Effector memory CD8-positive, alpha-beta T cell (primary cell): ENCODE measurements at regions not wholly inside any gene's neighbourhood (a gene's known extent, or its start where the extent isn't known, plus 50 kb on each side); places are given as distances from the start of the nearest gene placed in this dataset.
"Not testable (repeated sequence)": the region's sequence is repeated elsewhere in the genome, so short reads cannot be mapped to it uniquely, and the experiment has no call there.

Source experiments
- ATAC-seq: fragments of 150-1000 bp; cut with Tn5 transposase; replicated peaks from 2 replicates; pipeline ENCODE4 v1.10.0; 2021; ENCODE audit warnings: mild to moderate bottlenecking, moderate library complexity
- DNase-seq, 3 experiments: peaks; one replicate each; pipeline ENCODE4 v3.0.0; 2021
- H3K27ac Mint-ChIP-seq, 2 donors: one replicate each; pipeline ENCODE4 v1.8.0; 2022; ENCODE audit warnings: mild to moderate bottlenecking in 2 of 2, mixed read lengths in 2 of 2, moderate library complexity in 2 of 2
- H3K27me3 Mint-ChIP-seq, 2 donors: one replicate each; pipeline ENCODE4 v1.8.0; 2022; ENCODE audit warnings: mixed read lengths in 2 of 2
- H3K36me3 Mint-ChIP-seq: one replicate; pipeline ENCODE4 v1.8.0; 2022; ENCODE audit warnings: mild to moderate bottlenecking, moderate library complexity, mixed read lengths; ENCODE audit not compliant: insufficient read depth
- H3K4me1 Mint-ChIP-seq, 2 donors: one replicate each; pipeline ENCODE4 v1.8.0; 2022; ENCODE audit warnings: low read depth in 2 of 2, mixed read lengths in 2 of 2
- H3K4me3 Mint-ChIP-seq, 2 donors: one replicate each; pipeline ENCODE4 v1.8.0; 2022; ENCODE audit warnings: mild to moderate bottlenecking in 2 of 2, mixed read lengths in 2 of 2, moderate library complexity in 2 of 2
- H3K9me3 Mint-ChIP-seq, 2 donors: one replicate each; pipeline ENCODE4 v1.8.0; 2022; ENCODE audit warnings: mixed read lengths in 2 of 2

DNA sequence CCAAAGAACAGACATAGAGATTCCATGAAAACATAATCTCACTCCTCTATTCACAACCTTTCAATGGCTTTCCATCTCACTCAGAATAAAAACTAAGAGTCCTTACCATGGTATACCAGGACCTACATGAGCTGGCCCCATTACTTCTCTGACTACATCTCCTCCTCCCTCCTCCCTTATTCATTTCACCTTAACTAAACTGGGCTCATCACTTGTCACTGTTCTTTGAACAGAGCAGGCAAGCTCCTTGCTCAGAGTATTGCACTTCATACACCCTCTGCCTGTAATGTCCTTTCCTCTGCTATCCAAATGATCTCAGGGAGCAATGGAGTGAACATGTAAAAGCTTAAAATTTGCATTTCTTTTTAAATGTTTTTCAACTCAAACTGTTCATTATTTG lies 142.0 kb downstream of the MRPL39 start:
- DNase-seq (no peak), ATAC-seq (no peak)
- no peaks in the 10 kb centered on the region for H3K27me3 Mint-ChIP-seq
- no peaks in the 10 kb centered on the region for H3K36me3 Mint-ChIP-seq
- no peak overlapping the region for H3K27ac Mint-ChIP-seq
- H3K9me3 Mint-ChIP-seq, result no peaks in the 10 kb centered on the region
- H3K4me1 Mint-ChIP-seq, result no peaks in the 10 kb centered on the region
- no peak overlapping the region for H3K4me3 Mint-ChIP-seq

GRCh38 chr21:25464275-25464674 lies 143.0 kb downstream of the MRPL39 start:
- Mint-ChIP-seq H3K4me1 (no peaks in the 10 kb centered on the region), H3K27ac (no peak overlapping the region), H3K4me3 (no peak overlapping the region), H3K9me3 (no peaks in the 10 kb centered on the region), H3K27me3 (no peaks in the 10 kb centered on the region), H3K36me3 (no peaks in the 10 kb centered on the region)
- DNase-seq (no peak), ATAC-seq (peak; percentile 87)

- ATAC-seq (no peak), DNase-seq (no peak)
- H3K27ac Mint-ChIP-seq, result no peak overlapping the region
- H3K36me3 Mint-ChIP-seq, result no peaks in the 10 kb centered on the region
- H3K9me3 Mint-ChIP-seq, result no peaks in the 10 kb centered on the region
- no peak overlapping the region for H3K4me3 Mint-ChIP-seq
- peaks cover 0 to under 1% of the 10 kb centered on the region in 2 donors for H3K4me1 Mint-ChIP-seq
- no peaks in the 10 kb centered on the region for H3K27me3 Mint-ChIP-seq
Measured at GRCh38 chr21:25462517-25462971, 144.7 kb downstream of the MRPL39 start.

DNA sequence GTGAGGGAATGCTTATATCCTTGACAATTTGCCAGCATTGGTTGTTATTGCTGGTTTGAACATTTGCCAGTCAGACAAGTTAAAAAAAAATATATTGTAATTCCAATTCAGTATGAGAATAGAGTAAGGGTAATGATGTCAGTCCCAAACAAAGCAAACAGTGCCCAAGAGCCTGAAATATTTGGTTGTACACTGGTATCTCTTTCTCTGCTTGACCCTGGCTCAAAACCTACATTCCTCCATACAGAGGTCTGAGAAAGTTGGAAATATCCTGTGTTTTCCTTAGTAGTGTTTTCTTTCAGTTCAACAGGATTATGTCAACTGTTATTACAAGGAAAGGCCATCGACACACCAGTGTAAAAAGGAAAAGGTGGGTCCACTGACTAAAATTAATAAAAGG lies 145.6 kb downstream of the MRPL39 start:
- Mint-ChIP-seq H3K4me3 (no peak overlapping the region), H3K4me1 (peaks cover 6 to 9% of the 10 kb centered on the region in 2 donors), H3K9me3 (no peaks in the 10 kb centered on the region), H3K27ac (no peak overlapping the region), H3K27me3 (no peaks in the 10 kb centered on the region), H3K36me3 (peaks cover 4% of the 10 kb centered on the region)
- DNase-seq (no peak), ATAC-seq (no peak)

DNA sequence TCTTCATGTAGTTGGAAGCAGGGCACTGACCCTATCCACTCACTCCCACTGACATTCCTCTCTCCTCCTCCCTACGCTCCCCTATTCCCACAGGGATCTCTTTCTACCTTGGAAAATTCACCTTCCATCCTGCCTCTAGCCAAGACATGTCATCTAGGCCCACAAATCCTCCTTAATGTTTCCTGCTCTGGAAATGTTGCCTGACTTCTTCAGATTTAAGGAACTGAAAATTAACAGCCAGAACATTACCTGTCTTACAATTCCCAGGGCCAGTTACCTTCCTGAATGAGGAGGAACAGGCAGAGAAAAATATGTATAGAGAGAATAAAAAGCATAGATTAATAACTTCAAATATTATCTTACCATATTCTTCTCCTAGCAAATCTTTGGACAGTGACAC lies 147.3 kb downstream of the MRPL39 start:
- peaks cover 9 to 10% of the 10 kb centered on the region in 2 donors for H3K4me1 Mint-ChIP-seq
- ATAC-seq, result no peak
- H3K27ac Mint-ChIP-seq, result peak overlapping the region in 1 of 2 donors; percentile 7
- DNase-seq, result no peak
- H3K27me3 Mint-ChIP-seq, result no peaks in the 10 kb centered on the region
- H3K9me3 Mint-ChIP-seq, result no peaks in the 10 kb centered on the region
- H3K4me3 Mint-ChIP-seq, result no peak overlapping the region
- peaks cover 4% of the 10 kb centered on the region for H3K36me3 Mint-ChIP-seq

GRCh38 chr21:25459365-25459764 lies 147.9 kb downstream of the MRPL39 start:
- DNase-seq (no peak), ATAC-seq (no peak)
- no peaks in the 10 kb centered on the region for H3K27me3 Mint-ChIP-seq
- H3K4me1 Mint-ChIP-seq, result peaks cover 9 to 10% of the 10 kb centered on the region in 2 donors
- H3K36me3 Mint-ChIP-seq, result peaks cover 4% of the 10 kb centered on the region
- no peak overlapping the region for H3K27ac Mint-ChIP-seq
- no peak overlapping the region for H3K4me3 Mint-ChIP-seq
- H3K9me3 Mint-ChIP-seq, result no peaks in the 10 kb centered on the region

- no peak overlapping the region for H3K4me3 Mint-ChIP-seq
- H3K27ac Mint-ChIP-seq, result peak overlapping the region in 1 of 2 donors; percentile 77
- H3K36me3 Mint-ChIP-seq, result peaks cover 4% of the 10 kb centered on the region
- no peaks in the 10 kb centered on the region for H3K9me3 Mint-ChIP-seq
- no peak for ATAC-seq
- peaks cover 9 to 10% of the 10 kb centered on the region in 2 donors for H3K4me1 Mint-ChIP-seq
- no peaks in the 10 kb centered on the region for H3K27me3 Mint-ChIP-seq
- DNase-seq, result no peak
Measured at GRCh38 chr21:25458484-25458883, 148.8 kb downstream of the MRPL39 start.

GRCh38 chr21:25457946-25458345 lies 149.3 kb downstream of the MRPL39 start:
- no peak for DNase-seq
- Mint-ChIP-seq H3K36me3 (peaks cover 4% of the 10 kb centered on the region), H3K4me1 (peaks cover 9 to 10% of the 10 kb centered on the region in 2 donors), H3K4me3 (no peak overlapping the region), H3K27ac (peak overlapping the region in 1 of 2 donors; percentile 94), H3K9me3 (no peaks in the 10 kb centered on the region), H3K27me3 (no peaks in the 10 kb centered on the region)
- ATAC-seq, result no peak

DNA sequence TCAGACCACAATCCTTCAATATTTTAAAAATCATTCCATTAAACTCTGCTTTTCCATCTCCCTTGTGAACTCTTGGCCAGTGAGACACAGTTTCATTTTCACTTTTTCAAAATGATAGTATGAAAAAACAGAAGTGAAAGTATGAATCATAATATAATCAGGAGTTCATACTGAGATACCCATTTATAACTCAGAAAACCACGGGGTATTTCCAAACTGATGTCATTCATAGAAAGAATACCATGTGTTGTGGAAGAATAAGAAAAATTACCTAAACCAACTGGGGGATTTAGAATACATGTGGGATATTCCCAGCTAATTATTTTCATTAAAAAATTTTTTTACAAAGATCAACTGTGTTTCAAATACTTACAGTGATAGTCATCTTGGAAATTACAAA lies 149.9 kb downstream of the MRPL39 start:
- DNase-seq (no peak), ATAC-seq (peak; percentile 96)
- no peaks in the 10 kb centered on the region for H3K27me3 Mint-ChIP-seq
- peak overlapping the region; percentile 78 to 94 for H3K27ac Mint-ChIP-seq
- H3K36me3 Mint-ChIP-seq, result peaks cover 4% of the 10 kb centered on the region
- H3K4me3 Mint-ChIP-seq, result peak overlapping the region; percentile 73 to 80
- H3K4me1 Mint-ChIP-seq, result peaks cover 9 to 10% of the 10 kb centered on the region in 2 donors
- no peaks in the 10 kb centered on the region for H3K9me3 Mint-ChIP-seq

DNA sequence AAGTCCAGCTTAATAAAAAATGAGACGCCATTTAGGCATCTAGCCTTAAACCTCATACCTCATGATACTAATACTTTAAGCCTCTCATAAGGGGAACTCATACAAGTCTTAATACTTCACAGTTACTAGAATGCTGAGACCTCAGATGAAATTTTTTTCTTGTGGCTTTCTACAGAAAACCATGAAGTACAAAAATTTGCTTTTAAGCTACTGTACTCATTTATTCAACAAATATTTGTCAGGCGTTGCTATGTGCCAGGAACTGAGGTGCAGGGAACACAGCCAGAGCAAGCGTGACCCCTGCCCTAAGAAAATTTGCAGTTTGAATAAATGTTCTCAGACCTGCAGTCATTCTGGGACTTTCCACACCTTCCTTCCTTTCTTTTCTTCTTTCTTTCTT lies 150.6 kb downstream of the MRPL39 start:
- Mint-ChIP-seq H3K27me3 (no peaks in the 10 kb centered on the region), H3K9me3 (no peaks in the 10 kb centered on the region), H3K4me3 (peak overlapping the region; percentile 73 to 80), H3K36me3 (peaks cover 4% of the 10 kb centered on the region), H3K27ac (peak overlapping the region; percentile 78 to 94), H3K4me1 (peaks cover 9 to 10% of the 10 kb centered on the region in 2 donors)
- DNase-seq (no peak), ATAC-seq (peak; percentile 45)

DNA sequence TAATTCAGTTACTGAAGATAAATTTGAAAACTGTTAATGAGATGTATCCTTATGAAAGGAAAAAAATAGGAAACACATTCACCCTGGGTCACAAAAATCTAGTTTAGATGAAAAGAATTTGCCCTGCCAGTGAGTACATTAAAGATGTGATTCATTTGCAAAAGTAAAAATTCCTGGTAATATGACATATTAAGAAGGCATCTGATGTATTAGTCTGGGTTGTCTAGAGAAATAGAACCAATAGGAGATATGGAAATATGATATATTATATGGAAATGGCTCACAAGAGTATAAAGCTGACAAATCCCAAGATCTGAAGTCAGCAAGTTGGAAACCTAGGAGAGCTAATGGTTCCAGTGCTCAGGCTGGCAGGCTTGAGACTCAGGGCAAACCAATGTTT lies 153.8 kb downstream of the MRPL39 start:
- Mint-ChIP-seq H3K4me3 (no peak overlapping the region), H3K27ac (no peak overlapping the region), H3K4me1 (peaks cover 9 to 10% of the 10 kb centered on the region in 2 donors), H3K9me3 (no peaks in the 10 kb centered on the region), H3K27me3 (no peaks in the 10 kb centered on the region), H3K36me3 (peaks cover 4% of the 10 kb centered on the region)
- no peak for DNase-seq
- ATAC-seq, result no peak

DNA sequence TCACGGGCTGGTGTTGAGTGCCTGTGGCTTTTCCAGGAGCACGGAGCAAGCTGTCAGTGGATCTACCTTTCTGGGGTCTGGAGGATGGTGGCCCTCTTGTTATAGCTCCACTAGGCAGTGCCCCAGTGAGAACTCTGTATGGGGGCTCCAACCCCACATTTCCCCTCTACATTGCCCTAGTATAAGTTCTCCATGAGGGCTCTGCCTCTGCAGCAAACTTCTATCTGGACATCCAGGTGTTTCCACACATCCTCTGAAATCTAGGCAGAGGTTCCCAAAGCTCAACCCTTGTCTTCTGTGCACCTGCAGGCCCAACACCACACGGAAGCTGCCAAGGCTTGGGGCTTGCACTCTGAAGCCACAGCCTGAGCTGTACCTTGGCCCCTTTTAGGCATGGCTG lies 157.3 kb downstream of the MRPL39 start:
- Mint-ChIP-seq H3K36me3 (no peaks in the 10 kb centered on the region), H3K4me3 (no peak overlapping the region), H3K9me3 (no peaks in the 10 kb centered on the region), H3K4me1 (no peaks in the 10 kb centered on the region), H3K27ac (no peak overlapping the region), H3K27me3 (no peaks in the 10 kb centered on the region)
- ATAC-seq, result no peak
- no peak for DNase-seq

- DNase-seq (no peak), ATAC-seq (no peak)
- Mint-ChIP-seq H3K9me3 (no peaks in the 10 kb centered on the region), H3K27ac (no peak overlapping the region), H3K4me1 (no peaks in the 10 kb centered on the region), H3K27me3 (no peaks in the 10 kb centered on the region), H3K36me3 (no peaks in the 10 kb centered on the region), H3K4me3 (no peak overlapping the region)
Measured at GRCh38 chr21:25441835-25442234, 165.4 kb downstream of the MRPL39 start.

GRCh38 chr21:25437465-25437864 lies 169.8 kb downstream of the MRPL39 start:
- not testable (repeated sequence) for DNase-seq, H3K27ac Mint-ChIP-seq, H3K36me3 Mint-ChIP-seq, H3K9me3 Mint-ChIP-seq, ATAC-seq, H3K27me3 Mint-ChIP-seq, H3K4me3 Mint-ChIP-seq, H3K4me1 Mint-ChIP-seq

DNA sequence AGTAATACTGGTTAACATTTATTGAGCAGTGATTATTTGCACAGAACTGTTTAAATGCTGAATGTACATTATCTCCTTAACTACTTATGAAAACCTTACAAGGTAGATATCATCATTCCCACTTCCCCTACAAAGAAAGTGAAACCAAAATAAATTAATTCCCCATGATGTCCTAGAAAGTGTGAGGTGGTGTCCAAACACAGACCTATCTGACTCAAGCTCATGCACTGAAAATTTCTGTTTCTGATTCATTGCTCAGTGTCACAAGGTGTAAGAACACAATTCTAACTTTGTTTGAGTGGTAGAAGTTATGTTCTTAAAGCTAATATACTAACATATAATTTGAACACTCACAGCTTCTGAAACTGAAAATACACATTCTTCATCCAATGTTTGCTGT lies 178.7 kb downstream of the MRPL39 start:
- Mint-ChIP-seq H3K4me1 (no peaks in the 10 kb centered on the region), H3K4me3 (no peak overlapping the region), H3K9me3 (no peaks in the 10 kb centered on the region), H3K27me3 (peaks cover 27 to 32% of the 10 kb centered on the region in 2 donors), H3K36me3 (no peaks in the 10 kb centered on the region), H3K27ac (no peak overlapping the region)
- ATAC-seq, result peak; percentile 31
- no peak for DNase-seq
